ENCODE measurements at regions not wholly inside any gene's neighbourhood (a gene's known extent, or its start where the extent isn't known, plus 50 kb on each side); places are given as distances from the start of the nearest gene placed in this dataset.
"Not testable (repeated sequence)": the region's sequence is repeated elsewhere in the genome, so short reads cannot be mapped to it uniquely, and the experiment has no call there.

- no peak for DNase-seq
These were observed 612.1 kb upstream of the CDH6 start for GRCh38 chr5:30581198-30581935.

GRCh38 chr5:30574761-30575160 lies 618.7 kb upstream of the CDH6 start:
- no peak for DNase-seq

GRCh38 chr5:30572279-30572678 lies 621.2 kb upstream of the CDH6 start:
- DNase-seq = no peak

GRCh38 chr5:30561771-30562170 lies 631.7 kb upstream of the CDH6 start:
- DNase-seq = no peak

- no peak for DNase-seq
These were observed 641.9 kb upstream of the CDH6 start for GRCh38 chr5:30551618-30552017.

- DNase-seq = no peak
These were observed 644.7 kb upstream of the CDH6 start for GRCh38 chr5:30548580-30549305.

- no peak for DNase-seq
These were observed 653.3 kb upstream of the CDH6 start for GRCh38 chr5:30540150-30540549.

- no peak for DNase-seq
These were observed 654.4 kb upstream of the CDH6 start for GRCh38 chr5:30539004-30539634.

GRCh38 chr5:30525353-30525752 lies 668.1 kb upstream of the CDH6 start:
- no peak for DNase-seq

GRCh38 chr5:30524428-30524827 lies 669.1 kb upstream of the CDH6 start:
- DNase-seq = no peak

- DNase-seq = no peak
These were observed 670.4 kb upstream of the CDH6 start for GRCh38 chr5:30523061-30523460.

- no peak for DNase-seq
These were observed 688.2 kb upstream of the CDH6 start for GRCh38 chr5:30505014-30505886.

GRCh38 chr5:30502277-30502676 lies 691.2 kb upstream of the CDH6 start:
- no peak for DNase-seq

- DNase-seq = no peak
These were observed 692.4 kb upstream of the CDH6 start for GRCh38 chr5:30501065-30501464.

GRCh38 chr5:30500513-30500912 lies 693.0 kb upstream of the CDH6 start:
- DNase-seq = no peak

GRCh38 chr5:30499402-30499801 lies 694.1 kb upstream of the CDH6 start:
- no peak for DNase-seq

- DNase-seq = no peak
These were observed 694.5 kb upstream of the CDH6 start for GRCh38 chr5:30498972-30499371.

- not testable (repeated sequence) for DNase-seq
These were observed 695.0 kb upstream of the CDH6 start for GRCh38 chr5:30498509-30498908.

GRCh38 chr5:30494113-30494512 lies 699.4 kb upstream of the CDH6 start:
- DNase-seq = not testable (repeated sequence)

- no peak for DNase-seq
These were observed 714.4 kb upstream of the CDH6 start for GRCh38 chr5:30479104-30479503.

GRCh38 chr5:30475429-30475828 lies 718.1 kb upstream of the CDH6 start:
- no peak for DNase-seq

- DNase-seq = no peak
These were observed 723.8 kb upstream of the CDH6 start for GRCh38 chr5:30469691-30470090.

GRCh38 chr5:30458681-30459080 lies 734.8 kb upstream of the CDH6 start:
- no peak for DNase-seq

Data from NCI-H2171 treated with DMSO at 0.1 percent for 48 hours (cell line).